ENCODE measurements at regions not wholly inside any gene's neighbourhood (a gene's known extent, or its start where the extent isn't known, plus 50 kb on each side); places are given as distances from the start of the nearest gene placed in this dataset.

- no peak for DNase-seq
Observed at GRCh38 chr10:117424883-117425649, 49.8 kb upstream of the PDZD8 start.
